Heart left ventricle (tissue), 16 donors: ENCODE measurements at regions not wholly inside any gene's neighbourhood (a gene's known extent, or its start where the extent isn't known, plus 50 kb on each side); places are given as distances from the start of the nearest gene placed in this dataset.

ENCODE experiments used
- ATAC-seq, 4 donors: fragments of 200-7000 bp; cut with Tn5 transposase; one replicate each; pipeline ENCODE4 v1.9.1; 2020 to 2022; ENCODE audit warnings: moderate library complexity in 4 of 4, mild to moderate bottlenecking in 3 of 4, moderate number of reproducible peaks in 1 of 4
- DNase-seq, 5 donors: peaks; one replicate each; pipeline ENCODE4 v3.0.0-alpha.2; 2020
- H3K27ac ChIP-seq, 12 donors: fragments of 200-600 bp; sonication (generic) in 4 of 12; one replicate each; pipeline versions ENCODE4 v1.5.0 to v1.8.0; 2016 to 2022; ENCODE audit warnings: mild to moderate bottlenecking in 2 of 12
- H3K27me3 ChIP-seq, 9 donors: fragments of 200-600 bp; sonication (generic) in 2 of 9; one replicate each; pipeline versions ENCODE4 v1.5.1 to v1.8.0; 2016 to 2022; ENCODE audit warnings: mild to moderate bottlenecking in 3 of 9
- H3K36me3 ChIP-seq, 9 donors: fragments of 200-600 bp; sonication (generic) in 2 of 9; one replicate each; pipeline versions ENCODE4 v1.5.0 to v1.8.0; 2018 to 2022; ENCODE audit warnings: mild to moderate bottlenecking in 2 of 9
- H3K4me1 ChIP-seq, 12 donors: fragments of 200-600 bp; sonication (generic) in 4 of 12; one replicate each; pipeline versions ENCODE4 v1.5.0 to v1.8.0; 2016 to 2022; ENCODE audit warnings: mild to moderate bottlenecking in 3 of 12
- H3K4me3 ChIP-seq, 12 donors: fragments of 200-600 bp; sonication (generic) in 4 of 12; one replicate each; pipeline versions ENCODE4 v1.5.0 to v1.8.0; 2017 to 2022; ENCODE audit warnings: mild to moderate bottlenecking in 9 of 12, moderate library complexity in 4 of 12
- H3K9me3 ChIP-seq, 12 donors: fragments of 200-600 bp; sonication (generic) in 4 of 12; one replicate each; pipeline versions ENCODE4 v1.5.0 to v1.8.0; 2016 to 2022; ENCODE audit warnings: mild to moderate bottlenecking in 1 of 12
- CTCF ChIP-seq, 12 donors: fragments of 200-600 bp; sonication (generic) in 4 of 12; IDR thresholded peaks; one replicate each; pipeline versions ENCODE4 v1.5.0 to v1.8.0; 2018 to 2022; ENCODE audit warnings: antibody characterized with exemption in 12 of 12, mild to moderate bottlenecking in 5 of 12
- POLR2A ChIP-seq, 2 donors: fragments of 450-650 bp; IDR thresholded peaks; one replicate each; pipeline ENCODE4 v1.6.1; 2017; ENCODE audit warnings: antibody characterized with exemption in 2 of 2, mild to moderate bottlenecking in 2 of 2, moderate library complexity in 2 of 2
- WGBS, 4 donors: extraction: QIAGEN DNeasy Blood & Tissue Kit in 2 of 4; methylation state at CpG; one replicate each; pipeline versions ENCODE4 v1.1.5 to v1.1.7; 2013 to 2018; 5-methylcytosine and 5-hydroxymethylcytosine counted together
- intact Hi-C, 10 donors: fragments of 100-400 bp; cut with DNase I; formaldehyde crosslinking; loops; one replicate each; pipeline versions ENCODE4 v1.11.1 to v1.14.2; 2022
- donor health status: ischemic (EF 13 %, LVEDD 7.1; RV severe dilation, severe dysfunction).
- donor health status: healthy with polysubstance abuse.
- donor health status: DM: no; HTN: yes; CAD: no.
- donor health status: DM: no; HTN: no; CAD: no.
- donor health status: ischemic (EF 25% LVEDD 6.9; RV normal size, moderate dysfunction).
- donor health status: ischemic (EF 25% LVEDD 5.7; RV mildly dilated, moderate dysfunction).
- donor health status: healthy.
- donor health status: DM: yes; HTN: yes; CAD: no.
- donor health status: ischemic (EF 35%, LVEDD 5.7; RV mildly dilated, moderate dysfunction).
- donor health status: nonischemic (EF 11% LVEDD 7.7; RV severe dilation, severe dysfunction).
- donor health status: DM: yes; HTN: yes; CAD: no.
- donor health status: PGD.
- donor health status: ischemic (EF 29% LVEDD 5.4; RV normal size, mild dysfunction).
- donor health status: nonischemic (EF 23%, LVEDD 6.1; RV moderate dilation, normal function).

- Histone ChIP-seq H3K4me3 (no peak overlapping the region), H3K27me3 (no peaks in the 10 kb centered on the region), H3K27ac (no peak overlapping the region), H3K36me3 (no peaks in the 10 kb centered on the region), H3K9me3 (no peaks in the 10 kb centered on the region), H3K4me1 (no peaks in the 10 kb centered on the region)
- no peak for DNase-seq
- ATAC-seq = no peak
- WGBS, 4 donors = 56 to 66% (median 62%) methylated on average over 3 of the region's 3 CpGs
- TF ChIP-seq POLR2A (IDR thresholded peaks at IDR 0.05) = no peak
- no peak for TF ChIP-seq CTCF (IDR thresholded peaks at IDR 0.05)
- intact Hi-C loops = no loop called here
Measured at GRCh38 chr1:189036628-189037027, 1441.0 kb downstream of the BRINP3 start.

- WGBS, 4 donors = 27 to 48% (median 40%) methylated on average over 2 of the region's 2 CpGs
- intact Hi-C loops = no loop called here
- no peak overlapping the region for H3K27ac ChIP-seq
- TF ChIP-seq CTCF (IDR thresholded peaks at IDR 0.05) (no peak), POLR2A (IDR thresholded peaks at IDR 0.05) (no peak)
- H3K4me3 ChIP-seq = no peak overlapping the region
- H3K36me3 ChIP-seq = no peaks in the 10 kb centered on the region
- no peaks in the 10 kb centered on the region for H3K4me1 ChIP-seq
- no peaks in the 10 kb centered on the region for H3K9me3 ChIP-seq
- H3K27me3 ChIP-seq = no peaks in the 10 kb centered on the region
- ATAC-seq = no peak
- DNase-seq = no peak
Measured at GRCh38 chr1:189046127-189046526, 1431.5 kb downstream of the BRINP3 start.

GRCh38 chr1:189084811-189085210, 1392.9 kb downstream of the BRINP3 start:
- Histone ChIP-seq H3K4me3 (no peak overlapping the region), H3K9me3 (peaks cover 0 to 2% (median 0%) of the 10 kb centered on the region in 12 donors), H3K4me1 (no peaks in the 10 kb centered on the region), H3K27me3 (no peaks in the 10 kb centered on the region), H3K36me3 (no peaks in the 10 kb centered on the region), H3K27ac (no peak overlapping the region)
- no peak for TF ChIP-seq POLR2A (IDR thresholded peaks at IDR 0.05)
- no peak for TF ChIP-seq CTCF (IDR thresholded peaks at IDR 0.05)
- intact Hi-C loops = no loop called here
- no peak for ATAC-seq
- 34 to 41% (median 37%) methylated on average over 2 of the region's 2 CpGs for WGBS, 4 donors
- DNase-seq = no peak

- TF ChIP-seq POLR2A (IDR thresholded peaks at IDR 0.05) (no peak), CTCF (IDR thresholded peaks at IDR 0.05) (no peak)
- DNase-seq = no peak
- Histone ChIP-seq H3K27ac (no peak overlapping the region), H3K4me1 (no peaks in the 10 kb centered on the region), H3K27me3 (no peaks in the 10 kb centered on the region), H3K9me3 (peaks cover 0 to 18% (median 0%) of the 10 kb centered on the region in 12 donors), H3K4me3 (no peak overlapping the region), H3K36me3 (no peaks in the 10 kb centered on the region)
- intact Hi-C loops = no loop called here
- ATAC-seq = no peak
Measured at GRCh38 chr1:189103956-189104355, 1373.7 kb downstream of the BRINP3 start.
